Esophagus mucosa (tissue), 1 donor: ENCODE measurements at regions not wholly inside any gene's neighbourhood (a gene's known extent, or its start where the extent isn't known, plus 50 kb on each side); places are given as distances from the start of the nearest gene placed in this dataset.
A peak's percentile ranks its signal among the peaks of the same experiment; 100 is the strongest.

Source experiments
- ATAC-seq: fragments of 200-7000 bp; cut with Tn5 transposase; one replicate; pipeline ENCODE4 v1.9.1; 2020
- donor health status: DM: yes; HTN: yes; CAD: no.

GRCh38 chr10:33126742-33127141, 168.7 kb upstream of the ITGB1 start:
- peak; percentile 24 for ATAC-seq

GRCh38 chr10:33125522-33126517, 167.8 kb upstream of the ITGB1 start:
- peak; percentile 92 for ATAC-seq

- no peak for ATAC-seq
Measured at GRCh38 chr10:33125111-33125510, 167.1 kb upstream of the ITGB1 start.

GRCh38 chr10:33123680-33124079, 165.7 kb upstream of the ITGB1 start:
- ATAC-seq: no peak

- no peak for ATAC-seq
Measured at GRCh38 chr10:33122014-33122809, 164.2 kb upstream of the ITGB1 start.

- ATAC-seq: no peak
Measured at GRCh38 chr10:33120700-33121099, 162.7 kb upstream of the ITGB1 start.

GRCh38 chr10:33120275-33120674, 162.2 kb upstream of the ITGB1 start:
- no peak for ATAC-seq

- peak; percentile 48 for ATAC-seq
Measured at GRCh38 chr10:33117816-33118215, 159.8 kb upstream of the ITGB1 start.

GRCh38 chr10:33117230-33117629, 159.2 kb upstream of the ITGB1 start:
- no peak for ATAC-seq

- no peak for ATAC-seq
Measured at GRCh38 chr10:33115738-33116719, 158.0 kb upstream of the ITGB1 start.

- ATAC-seq: peak; percentile 44
Measured at GRCh38 chr10:33114451-33114952, 156.5 kb upstream of the ITGB1 start.

GRCh38 chr10:33113466-33113865, 155.4 kb upstream of the ITGB1 start:
- no peak for ATAC-seq

- no peak for ATAC-seq
Measured at GRCh38 chr10:33112831-33113455, 154.9 kb upstream of the ITGB1 start.

- no peak for ATAC-seq
Measured at GRCh38 chr10:33111488-33112051, 153.5 kb upstream of the ITGB1 start.

GRCh38 chr10:33109788-33110469, 151.9 kb upstream of the ITGB1 start:
- ATAC-seq: no peak

GRCh38 chr10:33109384-33109783, 151.4 kb upstream of the ITGB1 start:
- ATAC-seq: no peak

- ATAC-seq: no peak
Measured at GRCh38 chr10:33107953-33108352, 149.9 kb upstream of the ITGB1 start.

- ATAC-seq: no peak
Measured at GRCh38 chr10:33106767-33107166, 148.7 kb upstream of the ITGB1 start.

- ATAC-seq: peak; percentile 66
Measured at GRCh38 chr10:33103863-33104379, 145.9 kb upstream of the ITGB1 start.

- peak; percentile 43 for ATAC-seq
Measured at GRCh38 chr10:33102071-33102470, 144.0 kb upstream of the ITGB1 start.
